HL-60 (cell line): ENCODE measurements at regions not wholly inside any gene's neighbourhood (a gene's known extent, or its start where the extent isn't known, plus 50 kb on each side); places are given as distances from the start of the nearest gene placed in this dataset.

Source experiments
- DNase-seq, 2 experiments: peaks; one replicate each; pipeline ENCODE4 v3.0.0-alpha.2; 2010 to 2020; ENCODE audit warnings: low read depth in 1 of 2, low spot score in 1 of 2
- H3K27ac ChIP-seq: fragments of 250-450 bp; sonication (Bioruptor Pico); replicated peaks from 2 replicates; pipeline ENCODE4 v1.5.1; 2020; ENCODE audit warnings: mild to moderate bottlenecking, moderate library complexity
- H3K27me3 ChIP-seq: fragments of 250-450 bp; sonication (Bioruptor Pico); 2 replicates; pipeline ENCODE4 v1.5.1; 2021; ENCODE audit warnings: mild to moderate bottlenecking, moderate library complexity; ENCODE audit not compliant: insufficient read depth, poor library complexity, severe bottlenecking
- H3K4me3 ChIP-seq: replicated peaks from 2 replicates; pipeline ENCODE4 v1.5.1; 2011; ENCODE audit warnings: mild to moderate bottlenecking, control low read depth, low read length; ENCODE audit not compliant: insufficient read depth
- CTCF ChIP-seq: IDR thresholded peaks from one replicate; pipeline ENCODE4 v1.5.1; 2011; ENCODE audit warnings: low read length, control low read depth, inconsistent platforms; ENCODE audit not compliant: insufficient read depth
- GABPA ChIP-seq: IDR thresholded peaks from 2 replicates; pipeline ENCODE4 v1.6.1; 2012; ENCODE audit warnings: low read depth
- POLR2AphosphoS5 ChIP-seq: IDR thresholded peaks from 2 replicates; pipeline ENCODE4 v1.6.1; 2012; ENCODE audit warnings: low read depth
- SPI1 ChIP-seq: IDR thresholded peaks from 2 replicates; pipeline ENCODE4 v1.6.1; 2012; ENCODE audit warnings: low read depth, mild to moderate bottlenecking, borderline replicate concordance
- TF ChIP-seq, protein P1 (sequence below): IDR thresholded peaks from 2 replicates; pipeline ENCODE4 v1.6.1; 2012; ENCODE audit warnings: low read depth; ENCODE audit not compliant: insufficient replicate concordance

DNA sequence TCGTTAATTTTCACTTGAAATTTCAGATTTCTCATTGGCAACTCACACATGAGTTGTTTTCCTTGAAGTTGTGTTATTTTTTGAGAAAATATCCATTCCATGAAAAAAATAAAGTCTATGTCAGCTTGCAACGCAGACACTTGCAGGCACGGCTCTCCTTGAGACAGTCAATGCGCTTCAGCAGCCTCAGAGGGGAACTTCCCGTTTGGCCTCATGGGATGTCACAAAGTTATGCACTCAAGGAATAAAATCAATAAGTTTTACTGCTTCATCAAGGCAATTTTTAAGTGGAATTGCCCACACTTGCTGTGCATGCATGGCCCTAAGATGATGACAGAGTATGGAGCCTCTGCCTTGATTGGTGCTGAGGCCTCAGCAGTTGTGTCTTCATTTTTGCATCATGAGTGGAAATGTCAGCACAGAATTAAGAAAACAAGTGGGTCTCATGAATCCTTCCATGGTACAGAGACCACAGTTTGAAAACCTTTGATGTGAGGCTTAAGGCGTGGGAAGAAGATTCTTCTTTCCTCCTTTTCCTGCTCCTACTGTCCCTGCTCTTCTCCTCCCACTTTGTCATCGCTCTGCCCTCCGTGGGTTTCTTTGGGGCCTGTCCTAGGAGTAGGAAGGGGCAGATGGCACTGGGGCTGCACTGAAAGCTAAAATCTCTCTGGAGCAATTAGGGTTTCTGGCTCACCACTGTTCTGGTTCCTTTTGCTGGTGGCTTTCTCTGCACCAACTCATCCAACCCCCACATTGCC, 509.0 kb upstream of the B3GAT1 start:
- TF ChIP-seq, protein P1, sequence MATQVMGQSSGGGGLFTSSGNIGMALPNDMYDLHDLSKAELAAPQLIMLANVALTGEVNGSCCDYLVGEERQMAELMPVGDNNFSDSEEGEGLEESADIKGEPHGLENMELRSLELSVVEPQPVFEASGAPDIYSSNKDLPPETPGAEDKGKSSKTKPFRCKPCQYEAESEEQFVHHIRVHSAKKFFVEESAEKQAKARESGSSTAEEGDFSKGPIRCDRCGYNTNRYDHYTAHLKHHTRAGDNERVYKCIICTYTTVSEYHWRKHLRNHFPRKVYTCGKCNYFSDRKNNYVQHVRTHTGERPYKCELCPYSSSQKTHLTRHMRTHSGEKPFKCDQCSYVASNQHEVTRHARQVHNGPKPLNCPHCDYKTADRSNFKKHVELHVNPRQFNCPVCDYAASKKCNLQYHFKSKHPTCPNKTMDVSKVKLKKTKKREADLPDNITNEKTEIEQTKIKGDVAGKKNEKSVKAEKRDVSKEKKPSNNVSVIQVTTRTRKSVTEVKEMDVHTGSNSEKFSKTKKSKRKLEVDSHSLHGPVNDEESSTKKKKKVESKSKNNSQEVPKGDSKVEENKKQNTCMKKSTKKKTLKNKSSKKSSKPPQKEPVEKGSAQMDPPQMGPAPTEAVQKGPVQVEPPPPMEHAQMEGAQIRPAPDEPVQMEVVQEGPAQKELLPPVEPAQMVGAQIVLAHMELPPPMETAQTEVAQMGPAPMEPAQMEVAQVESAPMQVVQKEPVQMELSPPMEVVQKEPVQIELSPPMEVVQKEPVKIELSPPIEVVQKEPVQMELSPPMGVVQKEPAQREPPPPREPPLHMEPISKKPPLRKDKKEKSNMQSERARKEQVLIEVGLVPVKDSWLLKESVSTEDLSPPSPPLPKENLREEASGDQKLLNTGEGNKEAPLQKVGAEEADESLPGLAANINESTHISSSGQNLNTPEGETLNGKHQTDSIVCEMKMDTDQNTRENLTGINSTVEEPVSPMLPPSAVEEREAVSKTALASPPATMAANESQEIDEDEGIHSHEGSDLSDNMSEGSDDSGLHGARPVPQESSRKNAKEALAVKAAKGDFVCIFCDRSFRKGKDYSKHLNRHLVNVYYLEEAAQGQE = no peak
- TF ChIP-seq POLR2AphosphoS5 (no peak), SPI1 (no peak)
- Histone ChIP-seq H3K27ac (no peak overlapping the region), H3K27me3 (no peaks in the 10 kb centered on the region), H3K4me3 (no peak overlapping the region)
- DNase-seq = no peak

GRCh38 chr11:134916421-134917213, 504.6 kb upstream of the B3GAT1 start:
- H3K4me3 ChIP-seq = no peak overlapping the region
- TF ChIP-seq GABPA (no peak), SPI1 (no peak), POLR2AphosphoS5 (no peak), CTCF (no peak)
- TF ChIP-seq, protein P1 = no peak
- no peak for DNase-seq
- H3K27ac ChIP-seq = no peak overlapping the region
- no peaks in the 10 kb centered on the region for H3K27me3 ChIP-seq

DNA sequence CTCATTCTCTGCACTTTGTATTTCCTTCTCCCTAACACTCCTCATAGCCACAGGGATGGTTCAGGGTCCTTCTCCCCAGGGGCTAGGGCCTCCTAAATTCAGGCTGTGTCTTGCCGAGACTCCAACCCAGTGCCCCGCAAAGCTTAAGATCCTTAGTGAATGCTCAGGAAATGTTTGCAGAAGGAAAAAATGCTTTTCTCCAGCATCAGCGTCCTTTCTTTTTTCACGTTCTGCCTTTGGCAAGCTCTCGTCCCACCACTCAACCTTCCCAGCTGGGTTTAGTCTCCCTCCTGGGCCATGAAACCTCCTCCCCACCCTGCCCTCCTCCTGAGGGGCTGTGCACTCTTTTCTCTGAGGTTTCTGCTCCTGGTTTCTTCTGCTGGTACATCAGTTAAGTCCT, 503.8 kb upstream of the B3GAT1 start:
- no peak for DNase-seq
- H3K4me3 ChIP-seq = no peak overlapping the region
- no peak overlapping the region for H3K27ac ChIP-seq
- no peaks in the 10 kb centered on the region for H3K27me3 ChIP-seq
- TF ChIP-seq GABPA (no peak), SPI1 (no peak), CTCF (no peak), POLR2AphosphoS5 (no peak)
- TF ChIP-seq, protein P1 = no peak
